Renal cortex interstitium (tissue), 11 donors: ENCODE measurements at regions not wholly inside any gene's neighbourhood (a gene's known extent, or its start where the extent isn't known, plus 50 kb on each side); places are given as distances from the start of the nearest gene placed in this dataset.
"Not testable (repeated sequence)": the region's sequence is repeated elsewhere in the genome, so short reads cannot be mapped to it uniquely, and the experiment has no call there.

Experiments
- DNase-seq, 11 donors: peaks; one replicate each; pipeline ENCODE4 v3.0.0-alpha.2; 2013; ENCODE audit warnings: low read depth in 9 of 11, low spot score in 4 of 11; ENCODE audit errors: extremely low read depth in 1 of 11

- DNase-seq: no peak
Measured at GRCh38 chr19:33997690-33998089, 174.6 kb upstream of the LSM14A start.

GRCh38 chr19:33998302-33998701 lies 174.0 kb upstream of the LSM14A start:
- DNase-seq: no peak

- DNase-seq: no peak
Measured at GRCh38 chr19:33998739-33999345, 173.5 kb upstream of the LSM14A start.

GRCh38 chr19:34017024-34017423 lies 155.3 kb upstream of the LSM14A start:
- no peak for DNase-seq

GRCh38 chr19:34017601-34018000 lies 154.7 kb upstream of the LSM14A start:
- no peak for DNase-seq

- DNase-seq: no peak
Measured at GRCh38 chr19:34018546-34018945, 153.8 kb upstream of the LSM14A start.

GRCh38 chr19:34023381-34023780 lies 148.9 kb upstream of the LSM14A start:
- no peak for DNase-seq

- no peak for DNase-seq
Measured at GRCh38 chr19:34033880-34034279, 138.4 kb upstream of the LSM14A start.

- DNase-seq: no peak
Measured at GRCh38 chr19:34034318-34034846, 137.9 kb upstream of the LSM14A start.

- peak in 5 of 11 donors; percentile 10 to 24 (median 21) for DNase-seq
Measured at GRCh38 chr19:34041925-34042521, 130.3 kb upstream of the LSM14A start.

- no peak for DNase-seq
Measured at GRCh38 chr19:34044021-34044420, 128.3 kb upstream of the LSM14A start.

GRCh38 chr19:34049944-34050343 lies 122.4 kb upstream of the LSM14A start:
- DNase-seq: no peak

- not testable (repeated sequence) for DNase-seq
Measured at GRCh38 chr19:34050430-34050829, 121.9 kb upstream of the LSM14A start.

GRCh38 chr19:34051255-34051654 lies 121.0 kb upstream of the LSM14A start:
- no peak for DNase-seq

GRCh38 chr19:34057155-34057554 lies 115.1 kb upstream of the LSM14A start:
- DNase-seq: no peak

- DNase-seq: no peak
Measured at GRCh38 chr19:34066007-34066643, 106.2 kb upstream of the LSM14A start.

GRCh38 chr19:34067861-34068271 lies 104.4 kb upstream of the LSM14A start:
- no peak for DNase-seq

GRCh38 chr19:34075661-34076091 lies 96.6 kb upstream of the LSM14A start:
- DNase-seq: no peak

- DNase-seq: peak in 1 of 11 donors; percentile 18
Measured at GRCh38 chr19:34082289-34083077, 89.8 kb upstream of the LSM14A start.
